HG02938 (cell line): ENCODE measurements at regions not wholly inside any gene's neighbourhood (a gene's known extent, or its start where the extent isn't known, plus 50 kb on each side); places are given as distances from the start of the nearest gene placed in this dataset.

ENCODE experiments used
- ATAC-seq: cut with Tn5 transposase; IDR thresholded peaks from one replicate; pipeline ENCODE4 v1.9.1; 2021; ENCODE audit warnings: mild to moderate bottlenecking, moderate library complexity; ENCODE audit not compliant: unreplicated experiment

GRCh38 chr5:163770625-163771024 is 265.2 kb downstream of the MAT2B start:
- ATAC-seq = no peak

DNA sequence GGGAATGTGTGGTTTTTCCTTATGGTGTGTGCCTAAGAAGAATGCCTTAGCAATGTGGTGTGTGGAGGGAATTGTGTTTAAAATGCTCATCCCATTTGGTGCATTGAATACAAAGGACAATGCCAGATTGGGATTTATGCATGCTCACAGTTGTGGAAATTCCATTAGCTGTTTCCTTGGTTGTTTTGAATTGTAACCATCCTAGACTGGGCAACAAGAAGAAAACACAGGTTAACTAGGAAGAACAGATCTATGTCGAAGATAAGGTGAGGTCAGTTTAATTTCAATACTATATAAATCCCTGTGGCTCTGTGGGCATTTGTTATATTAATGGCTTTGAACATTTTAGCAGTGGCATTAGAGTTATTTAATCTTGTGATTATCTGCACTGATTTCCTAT is 266.8 kb downstream of the MAT2B start:
- ATAC-seq = no peak

DNA sequence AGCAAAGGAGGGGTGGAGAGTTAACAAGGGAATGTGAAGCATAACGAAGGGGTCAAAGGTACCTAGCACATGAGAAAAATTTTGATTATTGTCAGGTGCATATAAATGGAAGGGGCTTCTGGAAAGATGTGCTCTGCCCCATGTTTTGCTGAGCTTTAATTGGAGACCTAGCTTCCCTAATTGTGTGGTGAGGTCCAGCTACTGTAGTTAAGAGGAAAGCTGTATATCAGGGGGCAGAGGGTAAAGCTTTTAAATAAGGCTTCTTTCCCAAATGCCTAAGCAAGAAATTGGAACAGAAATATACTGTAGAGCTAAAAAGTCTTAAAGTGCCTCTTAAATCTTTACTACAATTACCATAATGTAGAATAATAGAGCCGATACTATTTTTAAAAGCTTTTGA is 267.2 kb downstream of the MAT2B start:
- no peak for ATAC-seq

GRCh38 chr5:163773226-163773625 is 267.8 kb downstream of the MAT2B start:
- no peak for ATAC-seq

- ATAC-seq = no peak
Observed at GRCh38 chr5:163789870-163790269, 284.5 kb downstream of the MAT2B start.

DNA sequence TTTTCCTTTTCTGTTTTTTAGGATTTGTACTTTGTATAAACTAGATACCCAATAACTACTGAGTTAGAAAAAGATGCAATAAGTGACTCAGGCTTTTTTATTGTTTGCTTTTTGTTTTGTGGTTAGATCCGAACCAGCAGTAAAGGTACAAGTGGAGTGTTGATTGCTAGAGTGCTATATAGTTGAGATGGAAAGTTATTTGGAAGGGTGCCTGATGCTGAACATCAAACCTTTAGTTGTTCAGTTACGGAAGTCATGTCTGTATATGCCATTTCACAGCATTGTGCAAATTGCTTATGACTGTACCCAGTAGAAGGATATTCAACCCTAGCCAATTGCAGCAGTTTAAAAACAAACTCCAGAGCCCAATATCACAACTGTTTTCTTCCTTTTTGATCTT is 285.1 kb downstream of the MAT2B start:
- no peak for ATAC-seq

- ATAC-seq = no peak
Observed at GRCh38 chr5:163794993-163795392, 289.6 kb downstream of the MAT2B start.

- ATAC-seq = no peak
Observed at GRCh38 chr5:163807781-163808180, 302.4 kb downstream of the MAT2B start.

DNA sequence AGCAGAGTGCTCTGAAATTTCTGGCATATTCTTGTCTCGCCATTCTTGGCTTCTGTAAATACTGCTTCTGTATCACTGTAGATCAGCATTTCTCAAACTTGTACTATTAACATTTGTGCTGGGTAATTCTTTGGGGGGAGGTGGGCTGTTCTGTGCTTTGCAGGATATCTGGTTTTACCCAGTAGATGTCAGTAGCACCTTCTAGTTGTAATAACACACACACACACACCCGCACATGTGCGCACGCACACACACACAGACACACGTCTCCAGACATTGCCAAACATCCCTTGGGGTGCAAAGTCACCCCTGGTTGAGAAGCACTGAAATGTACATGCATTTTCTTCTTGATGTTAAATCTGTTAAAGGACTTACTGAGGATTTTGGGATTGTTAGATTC is 304.1 kb downstream of the MAT2B start:
- no peak for ATAC-seq

DNA sequence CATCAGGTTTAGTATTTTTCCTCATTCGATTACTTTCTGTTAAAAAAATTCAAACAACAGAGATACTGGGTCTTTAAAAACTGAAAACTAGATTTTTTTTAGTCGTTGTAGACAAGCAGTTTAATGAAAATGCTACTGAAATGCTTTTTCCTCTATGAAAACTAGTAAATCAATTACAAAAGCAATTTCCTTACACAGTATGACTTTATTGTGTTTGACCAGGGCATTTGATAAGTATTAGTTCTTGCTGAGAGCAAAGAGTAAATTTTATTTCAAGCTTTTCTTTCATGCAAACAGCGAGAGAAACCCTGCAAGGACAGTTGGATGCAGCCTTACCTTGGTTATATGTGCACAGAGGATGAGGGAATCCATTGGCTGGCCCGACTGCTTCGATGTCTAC is 308.5 kb downstream of the MAT2B start:
- no peak for ATAC-seq

DNA sequence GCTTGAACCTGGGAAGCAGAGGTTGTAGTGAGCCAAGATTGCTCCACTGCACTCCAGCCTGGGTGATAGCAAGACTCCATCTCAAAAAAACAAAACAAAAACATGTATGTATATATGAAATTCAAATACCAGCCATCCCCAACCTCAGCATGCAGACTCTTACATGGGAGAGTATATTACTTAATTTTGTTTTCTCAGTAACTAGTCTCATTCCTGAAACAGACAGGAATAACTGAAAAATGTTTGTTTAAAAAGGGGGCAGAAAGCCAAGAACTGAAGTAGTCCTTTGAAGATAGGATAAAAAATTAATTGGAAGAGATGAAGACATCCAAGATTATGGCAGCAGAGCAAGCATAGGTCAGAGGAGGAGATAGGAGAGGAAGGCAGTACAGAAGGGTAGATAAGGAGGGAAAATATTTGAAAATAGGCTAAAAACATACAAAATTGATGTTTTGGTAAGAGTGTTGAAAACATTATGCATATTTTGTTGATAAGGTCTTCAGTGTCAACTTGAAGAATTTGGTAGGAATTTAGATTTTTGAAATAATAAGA is 309.9 kb downstream of the MAT2B start:
- ATAC-seq = no peak

GRCh38 chr5:163821142-163821541 is 315.7 kb downstream of the MAT2B start:
- no peak for ATAC-seq

DNA sequence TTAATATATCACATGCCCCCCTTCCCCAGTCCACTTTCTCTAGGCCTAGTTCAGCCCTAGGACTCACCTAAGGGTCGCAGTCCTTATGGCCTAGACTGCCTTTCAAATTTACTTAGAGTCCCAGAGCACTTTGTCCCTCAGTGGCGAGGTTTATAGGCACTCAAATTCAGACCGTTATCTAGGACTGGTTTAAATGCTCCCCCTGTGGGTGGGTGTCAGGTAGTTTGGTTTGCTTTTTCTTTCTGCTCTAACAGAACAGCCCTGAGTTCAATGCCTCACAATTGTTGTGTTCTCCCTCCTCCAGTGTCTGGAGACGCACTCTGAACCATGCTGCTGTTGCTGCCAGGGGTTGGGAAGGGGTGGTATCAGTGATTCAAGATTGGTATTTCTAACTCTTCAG is 317.1 kb downstream of the MAT2B start:
- no peak for ATAC-seq

GRCh38 chr5:163825661-163826060 is 320.2 kb downstream of the MAT2B start:
- no peak for ATAC-seq

DNA sequence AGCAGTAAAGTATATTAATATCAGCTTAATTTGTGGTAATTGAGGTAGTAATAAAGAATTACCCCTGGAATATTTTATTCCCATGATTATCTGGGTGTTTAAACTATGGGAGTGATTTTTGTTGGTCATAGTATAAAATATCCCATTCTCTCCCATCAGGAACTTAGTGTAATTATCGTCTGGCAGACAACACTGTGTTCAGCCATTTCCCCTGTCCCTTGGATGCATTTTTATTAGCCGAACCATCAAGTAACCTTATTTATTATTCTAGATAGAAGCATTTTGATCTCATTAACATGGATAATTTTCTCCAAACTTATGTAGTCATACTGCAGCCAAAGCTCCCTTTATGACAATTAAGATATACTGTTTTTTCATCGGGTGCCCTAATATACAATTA is 320.8 kb downstream of the MAT2B start:
- no peak for ATAC-seq

GRCh38 chr5:163832155-163832554 is 326.7 kb downstream of the MAT2B start:
- ATAC-seq = no peak

- ATAC-seq = no peak
Observed at GRCh38 chr5:163838738-163839137, 333.3 kb downstream of the MAT2B start.

- ATAC-seq = no peak
Observed at GRCh38 chr5:163846512-163846911, 341.1 kb downstream of the MAT2B start.

DNA sequence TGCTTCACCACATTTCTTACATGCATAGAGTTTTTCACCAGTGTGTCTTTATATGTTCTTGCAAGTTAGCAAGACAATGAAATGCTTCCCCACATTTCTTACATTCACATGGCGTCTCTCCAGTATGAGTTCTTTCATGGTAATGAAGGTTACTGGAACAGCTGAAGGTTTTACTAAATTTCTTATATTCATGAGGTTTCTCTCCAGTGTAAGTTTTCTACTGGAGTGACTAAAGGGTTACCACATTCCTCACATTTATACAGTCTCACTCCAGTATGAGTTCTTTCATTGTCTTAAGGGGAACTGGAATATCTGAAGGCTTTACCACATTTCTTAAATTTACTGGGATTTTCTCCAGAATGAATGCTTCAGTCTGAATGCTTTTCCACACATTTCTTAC is 350.3 kb downstream of the MAT2B start:
- no peak for ATAC-seq

DNA sequence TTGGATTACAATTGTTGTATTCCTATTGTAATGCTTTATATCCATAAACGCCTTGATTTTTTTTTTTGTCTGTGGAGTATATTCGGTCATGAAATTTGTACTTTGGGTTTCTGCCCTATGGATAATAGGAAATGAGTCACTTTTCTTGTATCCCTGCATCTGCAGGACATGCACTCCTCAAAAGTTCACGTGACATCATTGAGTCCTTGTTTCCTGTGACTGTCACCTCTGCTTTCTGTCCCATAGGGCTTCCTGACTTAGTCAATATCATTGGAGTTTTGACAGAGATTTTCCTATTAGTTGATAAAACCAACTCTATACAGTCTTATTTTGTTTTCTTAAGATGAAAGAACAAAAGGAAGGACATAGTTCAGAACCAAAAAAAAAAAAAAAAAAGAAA is 356.3 kb downstream of the MAT2B start:
- ATAC-seq = no peak

- ATAC-seq = no peak
Observed at GRCh38 chr5:163867324-163867723, 361.9 kb downstream of the MAT2B start.

GRCh38 chr5:163867738-163868137 is 362.3 kb downstream of the MAT2B start:
- no peak for ATAC-seq

DNA sequence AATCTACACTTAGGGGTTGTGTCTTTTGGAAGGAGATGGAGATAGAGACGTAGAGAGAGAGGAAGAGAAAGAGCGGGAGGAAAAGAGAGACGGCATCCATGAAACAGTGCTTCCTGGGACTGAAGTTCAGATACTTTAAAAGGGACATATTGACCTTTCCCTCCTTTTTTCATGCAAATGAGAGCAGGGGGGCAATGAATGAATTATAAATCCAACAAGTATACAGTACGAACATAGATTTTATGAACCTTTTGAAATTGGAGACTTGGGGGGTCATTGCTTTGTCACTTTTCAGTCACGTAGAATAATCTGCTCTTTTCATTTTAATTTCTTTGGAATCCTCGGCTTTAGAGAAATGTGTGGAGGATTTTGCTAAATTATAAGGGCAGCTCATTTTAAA is 364.2 kb downstream of the MAT2B start:
- no peak for ATAC-seq

DNA sequence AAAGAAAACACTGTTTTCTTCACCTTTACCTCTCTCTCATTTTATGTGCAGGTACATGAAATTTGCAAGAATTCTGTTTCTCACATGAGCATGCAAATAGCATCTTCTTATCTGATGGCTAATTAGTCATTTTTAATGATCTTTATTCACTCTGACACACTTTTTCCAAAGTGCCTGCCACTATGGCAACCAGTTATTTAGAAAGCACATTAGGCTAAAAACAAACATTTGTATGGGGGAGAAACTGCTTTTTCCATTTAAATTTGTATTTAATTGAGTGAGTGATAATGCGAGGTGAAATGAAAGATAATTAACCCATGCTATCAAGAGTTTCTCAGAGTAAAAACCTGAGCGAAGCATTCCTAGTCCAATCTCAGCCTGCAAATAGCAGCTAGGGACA is 365.0 kb downstream of the MAT2B start:
- ATAC-seq = no peak
